SK-N-SH (cell line): ENCODE measurements at regions not wholly inside any gene's neighbourhood (a gene's known extent, or its start where the extent isn't known, plus 50 kb on each side); places are given as distances from the start of the nearest gene placed in this dataset.

ENCODE experiments used
- CTCF ChIA-PET: fragments of 300-600, 350-600 bp; formaldehyde crosslinking; extraction: SDS; loops from one replicate; lab custom pipeline; 2021; lab: Yijun Ruan, JAX
- POLR2A ChIA-PET: fragments of 350-600 bp; sonication (Branson Sonifier 250); formaldehyde crosslinking; extraction: SDS; loops from one replicate; lab custom pipeline; 2020; ENCODE audit warnings: antibody characterized with exemption, inconsistent platforms; lab: Yijun Ruan, JAX
- DNase-seq: peaks from one replicate; pipeline ENCODE4 v3.0.0; 2012
- H2AFZ ChIP-seq: fragments of 200-600 bp; sonication (generic); 2 replicates; pipeline ENCODE4 v1.8.1; 2016; ENCODE audit warnings: antibody characterized with exemption, mild to moderate bottlenecking, low read depth
- H3F3A ChIP-seq: fragments of 200-600 bp; sonication (generic); replicated peaks from 2 replicates; pipeline ENCODE3; 2016; ENCODE audit warnings: antibody characterized with exemption, mild to moderate bottlenecking; ENCODE audit not compliant: insufficient read depth
- H3K27ac ChIP-seq, 2 experiments: fragments of 200-500 bp in 1 of 2; fragments of 200-600 bp in 1 of 2; sonication (Bioruptor generic) in 1 of 2; sonication (generic), shearing (Covaris generic) in 1 of 2; 2 replicates each; pipeline versions ENCODE4 v1.5.1 to v1.6.1; 2014 to 2016; ENCODE audit warnings: low read depth in 2 of 2, inconsistent platforms in 1 of 2, low read length in 1 of 2, mild to moderate bottlenecking in 1 of 2, mixed read lengths in 1 of 2
- H3K27me3 ChIP-seq: fragments of 200-600 bp; sonication (generic), shearing (Covaris generic); 2 replicates; pipeline ENCODE4 v1.6.1; 2016; ENCODE audit warnings: mixed run types; ENCODE audit not compliant: insufficient read depth
- H3K36me3 ChIP-seq, 2 experiments: fragments of 200-500 bp in 1 of 2; fragments of 200-600 bp in 1 of 2; sonication (Bioruptor generic) in 1 of 2; sonication (generic) in 1 of 2; replicated peaks in 1 of 2; 2 replicates each; pipeline versions ENCODE3 to v1.5.1; 2014 to 2016; ENCODE audit warnings: low read length in 1 of 2, mild to moderate bottlenecking in 1 of 2; ENCODE audit not compliant: insufficient read depth in 2 of 2, control insufficient read depth in 1 of 2
- H3K4me1 ChIP-seq, 2 experiments: fragments of 200-500 bp in 1 of 2; fragments of 200-600 bp in 1 of 2; sonication (Bioruptor generic) in 1 of 2; sonication (generic), shearing (Covaris generic) in 1 of 2; 2 replicates each; pipeline versions ENCODE4 v1.5.1 to v1.6.1; 2014 to 2016; ENCODE audit warnings: low read depth in 1 of 2, low read length in 1 of 2, mixed run types in 1 of 2; ENCODE audit not compliant: insufficient read depth in 2 of 2, control insufficient read depth in 1 of 2
- H3K4me2 ChIP-seq: fragments of 200-600 bp; sonication (generic), shearing (Covaris generic); 2 replicates; pipeline ENCODE4 v1.6.1; 2017; ENCODE audit warnings: mixed run types
- H3K4me3 ChIP-seq, 2 experiments: fragments of 200-500 bp in 1 of 2; fragments of 200-600 bp in 1 of 2; sonication (Bioruptor generic) in 1 of 2; sonication (generic), shearing (Covaris generic) in 1 of 2; 2 replicates each; pipeline versions ENCODE4 v1.5.1 to v1.8.1; 2014 to 2016; ENCODE audit warnings: low read depth in 2 of 2, inconsistent platforms in 1 of 2, low read length in 1 of 2, mild to moderate bottlenecking in 1 of 2, mixed read lengths in 1 of 2, moderate library complexity in 1 of 2
- H3K79me2 ChIP-seq: fragments of 200-600 bp; sonication (generic); 2 replicates; pipeline ENCODE4 v1.8.1; 2017; ENCODE audit warnings: mild to moderate bottlenecking; ENCODE audit not compliant: insufficient read depth
- H3K9ac ChIP-seq: fragments of 200-600 bp; sonication (generic); 2 replicates; pipeline ENCODE4 v1.6.1; 2017; ENCODE audit warnings: mixed run types
- H3K9me2 ChIP-seq: fragments of 200-600 bp; sonication (generic); 2 replicates; pipeline ENCODE4 v1.6.1; 2017; ENCODE audit warnings: mixed run types
- H3K9me3 ChIP-seq: fragments of 200-600 bp; sonication (generic); 2 replicates; pipeline ENCODE4 v1.6.1; 2017; ENCODE audit warnings: mixed run types, mild to moderate bottlenecking, moderate library complexity
- H4K20me1 ChIP-seq: fragments of 200-600 bp; sonication (generic); 2 replicates; pipeline ENCODE4 v1.6.1; 2017; ENCODE audit warnings: mild to moderate bottlenecking, mixed run types; ENCODE audit not compliant: insufficient read depth
- CHD2 ChIP-seq: fragments of 150-350 bp; IDR thresholded peaks from 2 replicates; pipeline ENCODE4 v1.6.1; 2018; ENCODE audit warnings: low read length; ENCODE audit not compliant: partially characterized antibody
- CTCF ChIP-seq: fragments of 200-600 bp; sonication (generic); IDR thresholded peaks from 2 replicates; pipeline ENCODE4 v1.6.1; 2017; ENCODE audit warnings: antibody characterized with exemption, mild to moderate bottlenecking, moderate library complexity
- FOXJ3 ChIP-seq: sonication (generic); formaldehyde crosslinking; IDR thresholded peaks from 2 replicates; pipeline ENCODE4 v1.5.1; 2020; ENCODE audit warnings: mild to moderate bottlenecking, missing genetic modification reagents
- FOXM1 ChIP-seq: IDR thresholded peaks from 2 replicates; pipeline ENCODE4 v1.4.0; 2012; ENCODE audit warnings: low read depth, mild to moderate bottlenecking
- GATA2 ChIP-seq: sonication (generic); formaldehyde crosslinking; IDR thresholded peaks from 2 replicates; pipeline ENCODE4 v1.5.0; 2020; ENCODE audit warnings: mild to moderate bottlenecking, missing genetic modification reagents
- JUND ChIP-seq: IDR thresholded peaks from 2 replicates; pipeline ENCODE4 v1.4.0; 2012
- MEF2A ChIP-seq: IDR thresholded peaks from 2 replicates; pipeline ENCODE4 v1.4.0; 2012; ENCODE audit warnings: low read depth, borderline replicate concordance
- MXI1 ChIP-seq: IDR thresholded peaks from 2 replicates; pipeline ENCODE4 v1.6.1; 2012; ENCODE audit warnings: mild to moderate bottlenecking, low read depth, low read length, improper control_type of control experiment
- POLR2AphosphoS5 ChIP-seq: IDR thresholded peaks from 2 replicates; pipeline ENCODE4 v1.6.1; 2012; ENCODE audit warnings: low read depth, low read length
- SMC3 ChIP-seq: IDR thresholded peaks from 2 replicates; pipeline ENCODE4 v1.6.1; 2012; ENCODE audit warnings: low read depth, low read length, improper control_type of control experiment
- TAF1 ChIP-seq: IDR thresholded peaks from 2 replicates; pipeline ENCODE4 v1.6.1; 2012; ENCODE audit warnings: low read depth, mild to moderate bottlenecking, low read length, moderate library complexity, borderline replicate concordance
- TEAD4 ChIP-seq: IDR thresholded peaks from 2 replicates; pipeline ENCODE4 v1.4.0; 2012; ENCODE audit warnings: mild to moderate bottlenecking, borderline replicate concordance; ENCODE audit not compliant: insufficient read depth
- USF1 ChIP-seq: IDR thresholded peaks from 2 replicates; pipeline ENCODE4 v1.4.0; 2012; ENCODE audit warnings: low read depth, borderline replicate concordance
- USF2 ChIP-seq: fragments of 150-350 bp; IDR thresholded peaks from 2 replicates; pipeline ENCODE4 v1.6.1; 2017; ENCODE audit warnings: antibody characterized with exemption, low read length, low read depth, borderline replicate concordance
- YY1 ChIP-seq: IDR thresholded peaks from 2 replicates; pipeline ENCODE4 v1.4.0; 2012; ENCODE audit warnings: low read depth, mild to moderate bottlenecking
- ZBTB33 ChIP-seq: IDR thresholded peaks from 2 replicates; pipeline ENCODE4 v1.4.0; 2012; ENCODE audit warnings: low read depth, borderline replicate concordance
- WGBS: methylation state at CpG from one replicate; pipeline ENCODE4 v1.1.6; 2017; ENCODE audit warnings: low lambda C conversion rate; 5-methylcytosine and 5-hydroxymethylcytosine counted together

GRCh38 chr22:48238284-48238915 is 1476.0 kb downstream of the TBC1D22A start:
- Histone ChIP-seq H4K20me1 (no peaks in the 10 kb centered on the region), H3K4me2 (no peak overlapping the region), H3K9ac (no peak overlapping the region), H3K27ac (no peak overlapping the region), H3F3A (no peaks in the 10 kb centered on the region), H3K4me1 (no peaks in the 10 kb centered on the region), H2AFZ (no peak overlapping the region), H3K79me2 (no peaks in the 10 kb centered on the region), H3K36me3 (no peaks in the 10 kb centered on the region), H3K4me3 (no peak overlapping the region), H3K27me3 (no peaks in the 10 kb centered on the region; the same call in 1 of the 2 replicates), H3K9me2 (no peaks in the 10 kb centered on the region), H3K9me3 (no peaks in the 10 kb centered on the region)
- WGBS, result 26% methylated on average over 5 of the region's 9 CpGs
- POLR2A ChIA-PET, result no interaction called here
- CTCF ChIA-PET, result interaction anchor here (1.7 kb wide), 1 partner anchor 9 kb away, joined by 3 read pairs; no protein-coding TSS in a partner anchor
- DNase-seq, result no peak
- TF ChIP-seq POLR2AphosphoS5, result no peak
- TF ChIP-seq USF1, result no peak

GRCh38 chr22:48237466-48238283 is 1475.2 kb downstream of the TBC1D22A start:
- TF ChIP-seq FOXJ3 (CRISPR knock-in tag) (no peak), MEF2A (no peak), ZBTB33 (no peak)
- no peak overlapping the region for H3K4me3 ChIP-seq
- no peaks in the 10 kb centered on the region for H4K20me1 ChIP-seq
- no peak overlapping the region for H2AFZ ChIP-seq
- no peaks in the 10 kb centered on the region for H3F3A ChIP-seq
- no peaks in the 10 kb centered on the region for H3K79me2 ChIP-seq
- H3K9me3 ChIP-seq, result no peaks in the 10 kb centered on the region
- H3K9ac ChIP-seq, result no peak overlapping the region
- 34% methylated on average over 11 of the region's 21 CpGs for WGBS
- ChIA-PET POLR2A (no interaction called here), CTCF (interaction anchor here (0.9 to 1.7 kb wide), 2 partner anchors 8 to 13 kb away, joined by 3 read pairs; no protein-coding TSS in a partner anchor)
- no peak for DNase-seq
- H3K27ac ChIP-seq, result no peak overlapping the region
- H3K4me1 ChIP-seq, result no peaks in the 10 kb centered on the region
- no peaks in the 10 kb centered on the region for H3K9me2 ChIP-seq
- no peaks in the 10 kb centered on the region for H3K36me3 ChIP-seq
- no peak overlapping the region for H3K4me2 ChIP-seq
- no peaks in the 10 kb centered on the region; the same call in 1 of the 2 replicates for H3K27me3 ChIP-seq

- CTCF ChIA-PET, result no interaction called here
- Histone ChIP-seq H2AFZ (no peak overlapping the region), H4K20me1 (no peaks in the 10 kb centered on the region), H3K9me3 (no peaks in the 10 kb centered on the region), H3K27ac (no peak overlapping the region), H3K4me1 (no peaks in the 10 kb centered on the region), H3F3A (no peaks in the 10 kb centered on the region), H3K9me2 (no peaks in the 10 kb centered on the region), H3K79me2 (no peaks in the 10 kb centered on the region), H3K4me3 (no peak overlapping the region), H3K27me3 (no peaks in the 10 kb centered on the region; the same call in 1 of the 2 replicates), H3K4me2 (no peak overlapping the region), H3K9ac (no peak overlapping the region), H3K36me3 (no peaks in the 10 kb centered on the region)
- TF ChIP-seq FOXM1 (no peak), TAF1 (no peak), CTCF (no peak), YY1 (no peak), USF2 (no peak), TEAD4 (no peak), MXI1 (no peak), GATA2 (CRISPR knock-in tag) (no peak), SMC3 (no peak), CHD2 (no peak), JUND (no peak)
- 24% methylated on average over 4 of the region's 4 CpGs for WGBS
- POLR2A ChIA-PET, result no interaction called here
- DNase-seq, result no peak
These were observed 1473.8 kb downstream of the TBC1D22A start for GRCh38 chr22:48236261-48236660.
